HG03571 (cell line): ENCODE measurements at regions not wholly inside any gene's neighbourhood (a gene's known extent, or its start where the extent isn't known, plus 50 kb on each side); places are given as distances from the start of the nearest gene placed in this dataset.

Experiments used
- ATAC-seq: cut with Tn5 transposase; IDR thresholded peaks from one replicate; pipeline ENCODE4 v1.9.1; 2021; ENCODE audit not compliant: unreplicated experiment

- no peak for ATAC-seq
Measured at GRCh38 chr13:75231235-75231634, 250.7 kb downstream of the TBC1D4 start.

- no peak for ATAC-seq
Measured at GRCh38 chr13:75226733-75227435, 255.1 kb downstream of the TBC1D4 start.

- no peak for ATAC-seq
Measured at GRCh38 chr13:75226092-75226491, 255.9 kb downstream of the TBC1D4 start.

- no peak for ATAC-seq
Measured at GRCh38 chr13:75225288-75226032, 256.5 kb downstream of the TBC1D4 start.

GRCh38 chr13:75224053-75224742 lies 257.8 kb downstream of the TBC1D4 start:
- no peak for ATAC-seq

- ATAC-seq: no peak
Measured at GRCh38 chr13:75222031-75222430, 259.9 kb downstream of the TBC1D4 start.

- no peak for ATAC-seq
Measured at GRCh38 chr13:75220861-75221260, 261.1 kb downstream of the TBC1D4 start.

GRCh38 chr13:75220238-75220542 lies 261.8 kb downstream of the TBC1D4 start:
- ATAC-seq: no peak

- ATAC-seq: peak; percentile 98
Measured at GRCh38 chr13:75219479-75220237, 262.3 kb downstream of the TBC1D4 start.

- ATAC-seq: no peak
Measured at GRCh38 chr13:75217949-75218348, 264.0 kb downstream of the TBC1D4 start.

GRCh38 chr13:75216038-75216437 lies 265.9 kb downstream of the TBC1D4 start:
- no peak for ATAC-seq

GRCh38 chr13:75214846-75215245 lies 267.1 kb downstream of the TBC1D4 start:
- ATAC-seq: no peak

GRCh38 chr13:75202981-75203380 lies 279.0 kb downstream of the TBC1D4 start:
- no peak for ATAC-seq

- ATAC-seq: no peak
Measured at GRCh38 chr13:75197803-75198202, 284.2 kb downstream of the TBC1D4 start.

- ATAC-seq: no peak
Measured at GRCh38 chr13:75196147-75196837, 285.7 kb downstream of the TBC1D4 start.

GRCh38 chr13:75195495-75196146 lies 286.3 kb downstream of the TBC1D4 start:
- no peak for ATAC-seq

GRCh38 chr13:75194717-75195462 lies 287.1 kb downstream of the TBC1D4 start:
- ATAC-seq: no peak

GRCh38 chr13:75186379-75186778 lies 295.6 kb downstream of the TBC1D4 start:
- ATAC-seq: no peak

GRCh38 chr13:75181906-75182305 lies 300.1 kb downstream of the TBC1D4 start:
- ATAC-seq: no peak
